Globus pallidus (tissue), 1 donor: ENCODE measurements at regions not wholly inside any gene's neighbourhood (a gene's known extent, or its start where the extent isn't known, plus 50 kb on each side); places are given as distances from the start of the nearest gene placed in this dataset.

ENCODE experiments used
- DNase-seq: peaks from one replicate; pipeline ENCODE4 v3.0.0-alpha.2; 2015; ENCODE audit warnings: low spot score

DNA sequence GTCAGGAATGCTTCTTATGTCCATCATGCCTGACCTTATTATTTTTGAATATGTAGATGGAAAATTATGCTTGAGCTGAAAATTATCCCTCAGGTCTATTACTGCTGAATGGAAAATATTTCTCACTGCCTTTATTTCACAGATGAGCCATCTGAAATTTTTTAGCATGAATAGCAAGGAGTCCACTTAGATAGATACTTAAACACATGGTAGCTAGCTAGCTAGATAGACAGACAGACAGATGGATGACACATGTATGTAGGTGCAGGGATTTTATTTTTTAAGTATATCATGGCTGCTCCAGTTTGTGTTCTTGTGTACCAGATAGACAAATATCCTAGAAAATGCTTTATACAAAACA lies 645.0 kb downstream of the MMUT start:
- no peak for DNase-seq

DNA sequence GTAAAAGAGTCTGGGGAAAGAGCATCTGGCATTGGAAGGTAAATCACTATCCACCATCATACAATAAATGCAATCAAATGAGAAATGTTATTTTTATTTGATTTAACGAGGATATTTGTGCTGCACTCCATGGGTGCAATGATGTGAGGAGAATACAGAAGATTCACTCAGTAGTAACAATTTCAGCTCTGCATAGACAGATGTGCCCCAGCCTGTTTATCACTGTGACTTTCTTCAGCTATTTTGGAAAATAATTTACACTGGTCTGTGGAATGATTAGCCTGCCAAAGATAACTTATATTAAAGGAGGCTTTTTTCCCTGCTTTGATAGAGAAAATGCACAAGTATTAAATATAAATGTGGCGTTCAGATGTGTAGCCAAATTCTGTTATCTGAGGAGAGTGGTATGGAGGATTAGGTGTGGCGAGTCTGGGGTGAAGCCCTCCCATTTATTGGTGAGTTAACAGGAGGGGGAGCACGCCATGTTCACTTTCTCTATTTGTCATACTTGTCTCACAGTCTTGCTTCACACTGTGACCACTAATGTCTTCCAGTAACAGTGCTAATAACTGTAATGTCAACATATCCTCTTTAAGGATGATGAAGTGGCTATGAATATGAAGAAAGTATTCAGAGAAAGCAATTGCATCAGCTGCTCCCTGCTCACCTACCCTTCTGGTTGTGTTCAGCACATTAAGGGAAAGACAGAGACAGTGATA lies 645.6 kb downstream of the MMUT start:
- no peak for DNase-seq

DNA sequence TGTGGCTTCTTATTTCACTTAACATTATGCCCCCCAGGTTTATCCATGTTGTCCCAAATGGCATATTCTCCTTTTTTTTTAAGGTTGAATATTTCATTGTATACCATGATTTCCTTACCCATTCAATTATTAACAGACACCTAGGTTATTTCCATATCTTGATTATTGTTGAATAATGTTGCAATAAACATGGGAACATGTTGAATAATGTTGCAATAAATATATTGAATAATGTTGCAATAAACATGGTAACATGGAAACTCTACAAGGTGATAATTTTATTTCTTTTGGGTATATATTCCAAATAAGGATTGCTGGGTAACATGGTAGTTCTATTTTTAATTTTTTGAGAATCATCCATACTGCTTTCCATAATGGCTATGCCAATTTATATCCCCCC lies 648.1 kb downstream of the MMUT start:
- no peak for DNase-seq

DNA sequence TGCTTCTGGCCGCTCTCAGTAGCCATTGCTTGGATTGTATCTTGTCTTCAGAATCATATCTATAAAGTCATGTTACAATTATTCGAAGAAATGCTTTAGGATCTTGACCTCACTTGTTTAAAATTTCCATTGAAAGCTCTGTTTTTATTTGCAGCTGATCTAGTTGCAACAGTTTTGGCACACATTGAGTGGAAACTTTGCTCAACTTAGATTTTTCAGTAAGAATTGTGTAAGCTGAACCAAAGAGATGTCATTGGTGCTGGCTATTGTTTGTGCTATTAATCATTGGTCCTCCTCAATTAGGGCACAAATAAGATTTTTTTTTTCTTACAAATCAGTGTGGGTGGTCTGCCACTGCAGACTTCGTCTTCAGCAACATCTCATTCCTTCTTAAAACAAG lies 649.2 kb downstream of the MMUT start:
- no peak for DNase-seq

DNA sequence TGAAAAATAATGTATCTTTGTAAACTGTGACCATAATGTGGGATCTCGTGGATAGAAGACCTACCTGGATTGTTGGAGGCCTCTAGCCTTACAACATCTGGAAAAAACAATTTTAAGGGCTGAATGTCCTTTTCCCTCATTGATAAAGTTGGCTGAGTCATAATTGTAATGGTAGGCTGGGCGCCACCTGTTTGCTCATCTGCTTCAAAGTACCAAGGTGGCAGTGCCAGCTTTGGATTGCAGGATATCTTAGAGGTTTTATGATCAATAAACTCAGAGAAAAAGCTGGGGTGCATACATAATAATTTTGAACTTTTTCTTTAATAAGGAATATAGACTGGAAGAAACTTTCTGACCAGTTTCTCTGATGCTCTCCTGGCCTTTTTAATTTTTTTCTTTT lies 653.4 kb downstream of the MMUT start:
- DNase-seq: no peak

DNA sequence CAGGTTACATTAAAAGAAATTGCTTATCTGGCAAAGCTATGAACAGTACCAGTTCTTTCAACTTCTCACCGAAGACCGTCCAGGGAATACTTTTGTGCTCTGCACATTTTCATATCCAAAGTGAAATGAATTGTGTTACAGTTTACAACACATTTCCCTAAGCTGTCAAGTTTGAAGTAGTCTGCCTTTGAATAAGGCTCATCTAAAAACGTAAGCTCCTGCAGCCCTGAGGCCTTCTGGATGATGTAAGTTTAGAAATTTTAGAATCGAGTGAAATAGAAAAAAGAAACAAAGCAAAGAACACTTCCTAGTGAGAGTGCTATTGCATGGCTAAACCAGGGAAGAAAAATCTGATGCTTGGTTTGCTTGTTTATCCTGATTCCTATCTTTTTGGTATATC lies 653.8 kb downstream of the MMUT start:
- DNase-seq: no peak

DNA sequence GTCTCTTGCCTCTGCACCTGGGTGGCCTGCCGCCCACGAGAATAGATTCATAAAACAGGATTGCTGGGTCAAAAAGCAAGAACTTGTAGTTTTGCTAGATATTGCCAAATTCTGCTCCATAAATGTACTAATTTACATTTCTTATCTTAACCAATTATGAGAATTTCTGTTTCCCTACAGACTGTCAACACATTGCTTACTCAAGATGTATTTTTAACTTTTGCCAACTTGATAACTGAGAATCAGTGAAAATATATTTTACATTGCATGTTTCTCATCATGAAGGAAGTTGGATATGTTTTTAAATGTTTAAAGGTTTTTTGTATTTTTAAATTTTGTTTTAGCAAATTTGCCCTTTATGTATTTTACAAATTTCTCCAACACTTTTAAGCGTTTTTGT lies 664.8 kb downstream of the MMUT start:
- DNase-seq: no peak

DNA sequence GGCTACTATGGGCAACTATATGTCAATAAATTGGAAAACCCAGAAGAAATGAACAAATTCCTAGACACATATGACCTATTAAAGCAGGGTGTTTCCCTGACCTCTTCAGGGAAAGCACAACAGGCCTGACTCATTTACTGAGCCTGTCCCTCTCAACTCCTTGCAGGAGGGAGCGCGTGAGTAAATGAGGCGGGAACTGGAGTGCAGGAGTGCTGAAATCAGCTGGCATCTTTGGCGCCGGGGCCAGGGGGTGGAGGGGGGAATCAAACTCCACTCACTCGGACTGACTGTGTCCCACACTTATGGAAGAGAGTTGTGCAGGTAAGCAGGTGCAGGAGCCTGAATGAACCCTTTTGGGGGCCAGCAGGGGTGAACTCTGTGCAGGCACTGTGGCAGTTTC lies 671.2 kb upstream of the PTCHD4 start:
- no peak for DNase-seq

DNA sequence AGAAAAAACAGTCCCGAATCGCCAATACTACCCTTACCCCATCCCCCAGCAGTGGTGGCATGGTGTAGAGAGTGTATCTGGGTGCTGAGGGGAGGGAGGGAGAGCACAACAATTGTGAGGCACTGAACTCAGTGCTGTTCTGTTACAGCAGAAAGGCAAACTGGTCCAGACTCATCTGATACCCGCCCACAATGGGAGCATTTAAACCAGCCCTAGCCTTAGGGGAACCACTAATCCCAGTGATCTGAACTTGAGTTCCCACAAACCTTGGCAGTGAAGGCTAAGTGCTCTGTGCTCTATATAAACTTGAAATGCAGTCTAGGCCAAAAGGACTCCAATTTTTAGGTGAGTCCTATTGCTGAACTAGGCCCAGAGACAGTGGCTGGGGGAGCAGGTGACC lies 666.4 kb upstream of the PTCHD4 start:
- DNase-seq: no peak

DNA sequence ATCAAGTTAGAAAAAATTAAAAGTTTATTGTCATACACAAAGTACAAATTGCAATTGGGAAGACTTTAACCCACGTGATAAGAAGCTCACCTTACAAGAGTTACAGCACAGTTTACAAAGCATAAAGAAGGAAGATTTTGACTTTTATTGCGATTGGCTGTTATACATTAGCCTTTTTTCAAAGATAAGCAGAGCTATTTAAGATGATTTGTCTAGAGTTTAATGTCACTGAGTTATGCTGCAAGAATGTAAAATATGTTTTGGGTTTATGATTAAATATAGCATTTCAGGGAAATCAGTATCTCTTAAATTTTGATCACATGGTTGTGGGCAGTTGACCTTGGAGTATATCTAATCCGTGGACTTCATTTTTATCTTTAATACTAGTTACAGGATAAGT lies 664.2 kb upstream of the PTCHD4 start:
- DNase-seq: no peak

DNA sequence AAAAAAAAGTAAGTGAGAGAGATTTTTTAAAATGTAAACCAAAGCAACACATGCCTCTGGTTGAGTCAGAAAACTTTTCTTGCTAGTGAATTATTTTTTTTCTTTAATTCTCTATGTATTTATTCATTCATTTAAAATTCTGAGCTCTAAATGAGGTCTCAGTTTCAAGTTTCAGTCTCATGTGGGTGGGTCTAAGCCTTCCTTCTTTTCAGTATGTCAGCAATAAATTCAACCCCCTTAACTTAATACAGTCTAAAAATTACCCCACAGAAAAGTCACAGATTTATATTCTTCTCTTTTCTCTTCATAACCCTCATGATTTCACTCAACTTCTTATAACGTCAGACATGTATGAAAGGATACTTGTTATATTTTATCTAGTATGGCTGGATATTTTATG lies 663.3 kb upstream of the PTCHD4 start:
- no peak for DNase-seq

DNA sequence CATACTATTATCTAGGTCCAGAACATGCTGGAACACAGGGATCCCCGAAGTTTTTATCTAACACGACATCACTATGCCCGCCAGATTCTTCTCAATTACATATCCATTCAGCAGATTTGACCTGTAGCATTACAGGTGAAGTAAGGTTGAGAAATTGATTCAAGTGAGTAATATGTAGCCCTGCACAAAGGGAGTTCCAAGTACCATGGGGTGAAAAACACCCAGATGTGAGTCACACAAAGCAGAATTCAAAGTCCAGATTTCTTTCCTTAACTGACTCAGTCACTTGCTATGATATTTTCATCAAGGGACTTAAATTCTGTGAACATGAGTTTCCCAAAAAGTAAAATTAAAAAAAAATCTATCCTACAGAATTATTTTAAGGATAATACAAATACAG lies 655.4 kb upstream of the PTCHD4 start:
- no peak for DNase-seq

DNA sequence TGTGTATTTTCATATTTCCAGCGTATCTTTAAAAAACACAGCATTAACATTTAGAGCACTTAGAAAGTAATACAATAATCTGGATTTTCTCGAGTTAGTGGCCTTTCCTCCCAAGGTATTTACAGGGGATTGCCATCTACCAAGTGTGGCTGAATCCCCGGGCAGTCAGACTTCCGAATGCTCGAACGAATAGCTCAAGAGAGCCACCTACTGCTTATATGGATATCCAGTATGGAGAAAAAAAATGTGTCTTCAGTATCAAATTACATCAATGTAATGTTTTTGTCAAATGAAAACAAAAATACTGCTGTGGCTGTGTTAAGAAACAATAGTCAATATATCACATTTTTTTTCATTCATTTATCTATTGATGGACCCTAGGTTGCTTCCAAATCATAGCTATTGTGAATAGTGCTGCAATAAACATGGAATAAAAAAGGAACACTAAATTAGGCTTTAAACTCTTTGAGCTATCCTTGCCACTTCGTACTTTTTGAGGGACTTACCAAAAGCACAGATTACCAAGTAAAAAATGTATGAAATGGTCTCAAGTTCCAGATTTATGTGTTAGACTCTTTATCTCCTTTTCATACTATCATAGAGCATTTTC lies 654.5 kb upstream of the PTCHD4 start:
- DNase-seq: peak; percentile 25

DNA sequence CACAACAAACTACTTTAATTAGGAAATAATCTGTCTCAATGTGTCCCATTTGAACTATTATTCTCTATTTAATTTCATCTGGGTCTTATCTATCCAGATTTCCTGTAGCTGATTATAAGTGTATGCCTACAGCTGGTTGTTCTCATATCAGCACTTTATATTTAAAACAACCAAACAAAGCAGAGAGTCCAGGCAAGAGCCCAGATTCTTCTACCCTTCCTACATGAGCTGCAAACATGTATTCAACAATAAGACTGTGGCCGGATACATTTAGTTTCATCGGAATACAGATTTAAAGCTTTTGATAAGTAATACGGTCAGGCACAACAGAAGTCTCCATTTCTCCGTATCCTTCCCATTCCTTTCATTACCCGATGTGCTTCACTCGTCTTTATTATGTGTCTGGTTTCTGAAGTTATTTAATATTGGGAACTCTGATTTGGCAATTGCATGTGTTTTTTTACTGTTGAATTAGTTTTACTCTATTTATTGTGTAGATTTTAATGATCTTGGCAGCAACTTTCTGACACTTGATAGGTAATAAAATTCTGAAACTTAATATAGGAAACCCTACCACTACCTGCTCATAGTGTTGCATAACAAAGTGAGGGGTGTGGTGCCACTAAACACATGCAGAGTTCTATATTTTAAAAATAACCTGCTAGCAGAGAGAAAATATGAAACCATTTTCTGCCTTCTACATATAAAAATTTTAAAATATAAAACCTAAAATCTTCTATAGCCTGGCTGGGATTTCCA lies 653.5 kb upstream of the PTCHD4 start:
- DNase-seq: no peak

DNA sequence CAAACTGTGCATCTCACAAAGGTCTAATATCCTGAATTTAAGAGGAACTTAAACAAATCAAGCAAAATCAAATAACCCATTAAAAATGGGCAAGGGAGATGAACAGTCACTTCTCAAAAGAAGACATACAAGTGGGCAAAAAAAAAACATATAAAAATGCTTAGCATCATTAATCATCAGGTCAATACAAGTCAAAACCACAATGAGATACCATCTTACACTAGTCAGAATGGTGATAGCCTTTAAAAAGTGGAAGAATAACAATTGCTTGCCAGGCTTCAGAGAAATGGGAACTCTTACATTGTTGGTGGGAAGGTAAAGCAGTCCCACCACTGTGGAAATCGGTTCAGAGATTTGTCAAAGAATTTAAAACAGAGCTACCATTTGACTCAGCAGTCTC lies 646.7 kb upstream of the PTCHD4 start:
- no peak for DNase-seq

DNA sequence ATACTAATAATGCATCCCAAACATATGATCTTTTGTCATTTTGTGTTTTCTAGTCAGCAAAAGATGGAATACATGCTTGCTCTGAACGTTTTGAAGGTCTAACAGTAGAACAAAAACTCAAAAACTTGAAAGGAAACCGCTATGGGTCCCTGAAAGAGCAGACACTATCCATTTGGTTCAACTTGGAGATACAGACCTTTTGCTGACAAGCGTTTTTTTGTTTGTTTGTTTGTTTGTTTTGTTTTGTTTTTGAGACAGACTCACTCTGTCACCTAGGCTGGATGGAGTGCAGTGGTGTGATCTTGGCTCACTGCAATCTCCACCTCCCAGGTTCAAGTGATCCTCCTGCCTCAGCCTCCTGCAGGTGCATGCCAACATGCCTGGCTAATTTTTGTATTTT lies 644.3 kb upstream of the PTCHD4 start:
- DNase-seq: no peak

DNA sequence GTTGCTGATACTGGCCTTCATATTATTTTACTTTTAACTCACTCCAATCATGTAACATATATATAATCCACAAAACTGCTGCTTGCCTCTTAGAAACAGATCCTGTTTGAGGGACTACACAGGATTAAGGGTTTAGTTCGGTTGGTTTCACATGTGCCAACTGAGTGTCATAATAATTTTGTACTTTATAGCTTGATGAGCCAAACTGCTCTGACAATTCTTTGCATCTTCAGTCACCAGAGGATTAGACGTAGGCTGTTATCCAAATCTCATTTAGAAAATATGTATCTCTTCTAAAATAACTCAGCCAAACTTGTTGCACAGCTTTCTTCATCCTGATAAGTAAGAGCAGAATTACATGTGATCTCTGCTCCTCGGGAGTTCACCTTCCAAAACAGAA lies 643.6 kb upstream of the PTCHD4 start:
- no peak for DNase-seq

DNA sequence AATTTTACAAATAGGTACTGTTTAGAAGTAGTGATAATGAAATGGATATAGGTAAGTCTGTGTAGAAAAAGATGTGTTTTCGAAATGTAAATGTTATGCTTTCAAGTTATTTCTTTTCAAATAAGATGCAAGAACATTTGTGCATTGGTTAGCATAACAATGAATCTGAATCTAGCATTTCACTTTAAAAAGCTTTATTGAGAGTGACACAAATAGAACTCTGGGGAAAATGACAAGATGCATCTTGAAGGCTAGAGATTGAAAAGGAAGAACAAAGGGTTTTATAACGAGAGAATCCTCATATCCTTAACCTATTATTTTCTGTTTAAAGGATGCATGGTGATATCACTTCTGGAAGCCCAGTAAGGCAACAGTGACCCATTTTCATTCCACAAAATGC lies 639.9 kb upstream of the PTCHD4 start:
- DNase-seq: no peak

DNA sequence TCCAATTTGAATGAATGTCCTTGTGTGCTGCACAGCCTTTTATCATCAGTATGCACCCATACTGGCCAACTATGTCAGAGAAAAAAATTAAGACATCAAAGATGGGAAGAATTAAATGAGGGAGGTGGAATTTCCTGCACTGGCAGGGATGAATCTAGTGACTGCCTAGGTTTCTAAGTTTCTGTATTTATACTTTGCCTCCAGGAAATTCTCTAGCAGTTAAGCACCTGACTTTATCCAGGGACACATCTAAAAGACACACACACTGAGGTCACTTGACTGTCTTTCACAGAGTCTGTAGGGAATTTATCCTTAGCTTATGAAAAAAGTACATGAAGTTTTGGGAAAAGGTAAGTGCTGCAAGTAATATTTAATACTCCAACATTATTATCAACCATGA lies 636.5 kb upstream of the PTCHD4 start:
- no peak for DNase-seq

DNA sequence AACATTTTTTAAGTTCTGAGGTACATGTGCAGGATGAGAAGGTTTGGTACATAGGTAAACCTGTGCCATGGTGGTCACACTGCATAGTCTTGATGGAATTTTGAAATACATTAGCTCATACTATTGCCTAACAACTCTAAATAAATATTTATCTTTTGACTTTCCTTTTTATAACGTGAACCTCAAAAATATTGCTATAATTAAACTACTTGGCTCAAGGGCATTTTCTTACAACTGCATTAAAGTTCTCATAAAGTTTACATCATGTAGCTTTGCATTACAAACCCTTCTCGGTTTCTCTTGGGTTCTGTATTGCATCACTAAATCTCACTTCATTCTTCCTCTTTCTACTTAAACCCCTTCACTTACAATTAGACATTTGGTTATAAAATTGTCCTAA lies 636.0 kb upstream of the PTCHD4 start:
- DNase-seq: no peak

DNA sequence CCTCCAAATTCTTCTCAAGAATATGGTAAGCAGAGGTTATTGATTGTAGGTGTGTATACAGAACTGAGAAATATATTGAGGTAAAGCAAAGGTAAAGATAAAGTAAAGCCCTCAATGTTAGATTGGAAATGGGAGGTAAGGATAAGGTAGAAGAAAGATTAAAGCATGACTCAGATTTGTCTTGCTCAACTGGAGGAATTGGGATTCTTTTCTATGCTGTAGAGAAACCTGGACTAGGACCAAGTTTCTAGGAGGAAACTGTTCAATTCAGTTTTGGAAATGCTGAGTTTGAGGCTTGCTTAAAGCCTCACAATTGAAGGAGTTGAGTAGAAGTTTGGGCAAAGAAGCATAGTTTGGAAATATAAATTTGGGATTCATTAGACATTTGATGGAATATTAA lies 634.0 kb upstream of the PTCHD4 start:
- DNase-seq: no peak

DNA sequence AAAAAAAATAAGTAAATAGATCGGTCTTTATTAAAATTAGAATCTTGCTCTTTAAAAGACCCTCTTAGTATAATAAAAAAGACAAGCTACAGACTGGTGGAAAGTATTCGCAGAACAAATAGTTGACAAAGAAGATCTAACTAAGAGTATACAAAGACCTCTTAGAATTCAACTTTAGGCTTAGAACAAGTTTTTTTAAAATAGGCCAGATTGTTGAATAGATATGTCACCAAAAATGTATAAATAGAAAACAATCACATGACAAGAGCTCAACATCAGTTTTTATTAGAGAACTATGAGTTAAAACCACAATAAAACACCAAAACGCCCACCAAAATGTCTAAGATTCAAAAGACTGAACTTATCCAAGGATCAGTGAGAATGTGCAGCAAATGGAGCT lies 632.7 kb upstream of the PTCHD4 start:
- no peak for DNase-seq

DNA sequence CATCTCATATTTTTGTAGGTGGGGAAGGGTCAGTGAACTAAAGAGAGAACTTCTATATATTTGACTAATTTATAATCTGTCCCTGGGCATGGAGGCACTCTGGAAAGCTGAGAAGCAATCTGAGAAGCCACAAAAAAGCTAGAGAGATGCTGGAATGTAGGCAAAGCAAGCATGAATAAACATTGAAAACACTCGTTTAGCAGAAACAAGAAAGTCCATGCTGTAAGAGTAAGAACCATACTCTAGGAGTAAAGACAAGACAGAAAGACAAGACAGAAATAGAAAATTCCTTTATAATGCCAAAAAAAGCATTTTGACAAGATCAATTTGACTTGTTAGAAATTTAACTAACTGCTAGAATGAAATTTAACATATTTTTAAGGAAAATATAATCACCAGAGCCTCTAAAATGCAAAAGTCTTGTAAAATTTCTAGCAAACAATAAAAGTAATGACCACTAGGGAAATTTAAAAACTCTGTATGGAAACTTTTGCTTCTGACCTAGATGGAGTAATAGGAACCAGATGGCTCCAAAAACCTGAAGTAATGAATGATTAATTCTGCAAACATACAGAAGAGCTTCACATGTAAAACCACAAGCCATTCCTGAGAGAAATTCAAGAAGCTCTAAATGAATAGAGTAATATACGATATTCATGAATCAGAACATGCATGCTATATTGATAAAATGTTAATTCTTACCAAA lies 625.7 kb upstream of the PTCHD4 start:
- no peak for DNase-seq
